SK-N-SH (cell line): ENCODE measurements at regions not wholly inside any gene's neighbourhood (a gene's known extent, or its start where the extent isn't known, plus 50 kb on each side); places are given as distances from the start of the nearest gene placed in this dataset.

Experiments used
- CTCF ChIA-PET: fragments of 300-600, 350-600 bp; formaldehyde crosslinking; extraction: SDS; loops from one replicate; lab custom pipeline; 2021; lab: Yijun Ruan, JAX
- POLR2A ChIA-PET: fragments of 350-600 bp; sonication (Branson Sonifier 250); formaldehyde crosslinking; extraction: SDS; loops from one replicate; lab custom pipeline; 2020; ENCODE audit warnings: antibody characterized with exemption, inconsistent platforms; lab: Yijun Ruan, JAX
- DNase-seq: peaks from one replicate; pipeline ENCODE4 v3.0.0; 2012
- H2AFZ ChIP-seq: fragments of 200-600 bp; sonication (generic); 2 replicates; pipeline ENCODE4 v1.8.1; 2016; ENCODE audit warnings: antibody characterized with exemption, mild to moderate bottlenecking, low read depth
- H3F3A ChIP-seq: fragments of 200-600 bp; sonication (generic); replicated peaks from 2 replicates; pipeline ENCODE3; 2016; ENCODE audit warnings: antibody characterized with exemption, mild to moderate bottlenecking; ENCODE audit not compliant: insufficient read depth
- H3K27ac ChIP-seq, 2 experiments: fragments of 200-500 bp in 1 of 2; fragments of 200-600 bp in 1 of 2; sonication (Bioruptor generic) in 1 of 2; sonication (generic), shearing (Covaris generic) in 1 of 2; 2 replicates each; pipeline versions ENCODE4 v1.5.1 to v1.6.1; 2014 to 2016; ENCODE audit warnings: low read depth in 2 of 2, inconsistent platforms in 1 of 2, low read length in 1 of 2, mild to moderate bottlenecking in 1 of 2, mixed read lengths in 1 of 2
- H3K27me3 ChIP-seq: fragments of 200-600 bp; sonication (generic), shearing (Covaris generic); 2 replicates; pipeline ENCODE4 v1.6.1; 2016; ENCODE audit warnings: mixed run types; ENCODE audit not compliant: insufficient read depth
- H3K36me3 ChIP-seq, 2 experiments: fragments of 200-500 bp in 1 of 2; fragments of 200-600 bp in 1 of 2; sonication (Bioruptor generic) in 1 of 2; sonication (generic) in 1 of 2; replicated peaks in 1 of 2; 2 replicates each; pipeline versions ENCODE3 to v1.5.1; 2014 to 2016; ENCODE audit warnings: low read length in 1 of 2, mild to moderate bottlenecking in 1 of 2; ENCODE audit not compliant: insufficient read depth in 2 of 2, control insufficient read depth in 1 of 2
- H3K4me1 ChIP-seq, 2 experiments: fragments of 200-500 bp in 1 of 2; fragments of 200-600 bp in 1 of 2; sonication (Bioruptor generic) in 1 of 2; sonication (generic), shearing (Covaris generic) in 1 of 2; 2 replicates each; pipeline versions ENCODE4 v1.5.1 to v1.6.1; 2014 to 2016; ENCODE audit warnings: low read depth in 1 of 2, low read length in 1 of 2, mixed run types in 1 of 2; ENCODE audit not compliant: insufficient read depth in 2 of 2, control insufficient read depth in 1 of 2
- H3K4me2 ChIP-seq: fragments of 200-600 bp; sonication (generic), shearing (Covaris generic); 2 replicates; pipeline ENCODE4 v1.6.1; 2017; ENCODE audit warnings: mixed run types
- H3K4me3 ChIP-seq, 2 experiments: fragments of 200-500 bp in 1 of 2; fragments of 200-600 bp in 1 of 2; sonication (Bioruptor generic) in 1 of 2; sonication (generic), shearing (Covaris generic) in 1 of 2; 2 replicates each; pipeline versions ENCODE4 v1.5.1 to v1.8.1; 2014 to 2016; ENCODE audit warnings: low read depth in 2 of 2, inconsistent platforms in 1 of 2, low read length in 1 of 2, mild to moderate bottlenecking in 1 of 2, mixed read lengths in 1 of 2, moderate library complexity in 1 of 2
- H3K79me2 ChIP-seq: fragments of 200-600 bp; sonication (generic); 2 replicates; pipeline ENCODE4 v1.8.1; 2017; ENCODE audit warnings: mild to moderate bottlenecking; ENCODE audit not compliant: insufficient read depth
- H3K9ac ChIP-seq: fragments of 200-600 bp; sonication (generic); 2 replicates; pipeline ENCODE4 v1.6.1; 2017; ENCODE audit warnings: mixed run types
- H3K9me2 ChIP-seq: fragments of 200-600 bp; sonication (generic); 2 replicates; pipeline ENCODE4 v1.6.1; 2017; ENCODE audit warnings: mixed run types
- H3K9me3 ChIP-seq: fragments of 200-600 bp; sonication (generic); 2 replicates; pipeline ENCODE4 v1.6.1; 2017; ENCODE audit warnings: mixed run types, mild to moderate bottlenecking, moderate library complexity
- H4K20me1 ChIP-seq: fragments of 200-600 bp; sonication (generic); 2 replicates; pipeline ENCODE4 v1.6.1; 2017; ENCODE audit warnings: mild to moderate bottlenecking, mixed run types; ENCODE audit not compliant: insufficient read depth
- CHD2 ChIP-seq: fragments of 150-350 bp; IDR thresholded peaks from 2 replicates; pipeline ENCODE4 v1.6.1; 2018; ENCODE audit warnings: low read length; ENCODE audit not compliant: partially characterized antibody
- EP300 ChIP-seq, 2 experiments: IDR thresholded peaks; 2 replicates each; pipeline versions ENCODE4 v1.4.0 to v1.6.1; 2012; ENCODE audit warnings: borderline replicate concordance in 1 of 2, low read depth in 1 of 2, low read length in 1 of 2
- EZH2phosphoT487 ChIP-seq: fragments of 200-600 bp; sonication (generic); IDR thresholded peaks from 2 replicates; pipeline ENCODE4 v1.6.1; 2017; ENCODE audit warnings: low read depth, mixed run types, mild to moderate bottlenecking, antibody characterized with exemption, moderate library complexity, borderline replicate concordance
- FOXM1 ChIP-seq: IDR thresholded peaks from 2 replicates; pipeline ENCODE4 v1.4.0; 2012; ENCODE audit warnings: low read depth, mild to moderate bottlenecking
- GABPA ChIP-seq: IDR thresholded peaks from 2 replicates; pipeline ENCODE4 v1.4.0; 2012; ENCODE audit warnings: low read depth, mild to moderate bottlenecking
- IRF3 ChIP-seq: fragments of 150-350 bp; IDR thresholded peaks from 2 replicates; pipeline ENCODE4 v1.6.1; 2016; ENCODE audit warnings: mild to moderate bottlenecking, low read depth, low read length
- MEF2A ChIP-seq: IDR thresholded peaks from 2 replicates; pipeline ENCODE4 v1.4.0; 2012; ENCODE audit warnings: low read depth, borderline replicate concordance
- NRF1 ChIP-seq: IDR thresholded peaks from 2 replicates; pipeline ENCODE4 v1.6.1; 2012; ENCODE audit warnings: low read depth, mild to moderate bottlenecking, low read length
- POLR2AphosphoS5 ChIP-seq: IDR thresholded peaks from 2 replicates; pipeline ENCODE4 v1.6.1; 2012; ENCODE audit warnings: low read depth, low read length
- RCOR1 ChIP-seq: fragments of 150-350 bp; IDR thresholded peaks from 2 replicates; pipeline ENCODE4 v1.6.1; 2017; ENCODE audit warnings: antibody characterized with exemption, low read length
- RFX5 ChIP-seq: IDR thresholded peaks from 2 replicates; pipeline ENCODE4 v1.6.1; 2012; ENCODE audit warnings: mild to moderate bottlenecking, improper control_type of control experiment, low read length
- TEAD4 ChIP-seq: IDR thresholded peaks from 2 replicates; pipeline ENCODE4 v1.4.0; 2012; ENCODE audit warnings: mild to moderate bottlenecking, borderline replicate concordance; ENCODE audit not compliant: insufficient read depth
- USF2 ChIP-seq: fragments of 150-350 bp; IDR thresholded peaks from 2 replicates; pipeline ENCODE4 v1.6.1; 2017; ENCODE audit warnings: antibody characterized with exemption, low read length, low read depth, borderline replicate concordance
- YY1 ChIP-seq: IDR thresholded peaks from 2 replicates; pipeline ENCODE4 v1.4.0; 2012; ENCODE audit warnings: low read depth, mild to moderate bottlenecking
- WGBS: methylation state at CpG from one replicate; pipeline ENCODE4 v1.1.6; 2017; ENCODE audit warnings: low lambda C conversion rate; 5-methylcytosine and 5-hydroxymethylcytosine counted together
- TF ChIP-seq, protein P1 (sequence below): IDR thresholded peaks from 2 replicates; pipeline ENCODE4 v1.6.1; 2012; ENCODE audit warnings: mild to moderate bottlenecking, low read depth, low read length, moderate library complexity
- TF ChIP-seq, protein P2 (sequence below): IDR thresholded peaks from 2 replicates; pipeline ENCODE4 v1.4.0; 2012; ENCODE audit warnings: low read depth
- TF ChIP-seq, protein P3 (sequence below): IDR thresholded peaks from 2 replicates; pipeline ENCODE4; 2012

GRCh38 chr10:32151871-32152270, 95.6 kb upstream of the KIF5B start:
- POLR2A ChIA-PET = no interaction called here
- H4K20me1 ChIP-seq = no peaks in the 10 kb centered on the region
- peaks cover 0 to 12% of the 10 kb centered on the region in 2 experiments; a peak in 1 of 4 replicates for H3K4me1 ChIP-seq
- peaks cover 18% of the 10 kb centered on the region for H3F3A ChIP-seq
- no peak overlapping the region for H2AFZ ChIP-seq
- peaks cover 6% of the 10 kb centered on the region; the same call in 1 of the 2 replicates for H3K9me3 ChIP-seq
- CTCF ChIA-PET = no interaction called here
- no peak for DNase-seq
- no peaks in the 10 kb centered on the region for H3K9me2 ChIP-seq
- H3K9ac ChIP-seq = no peak overlapping the region
- WGBS = 93% methylated on average over 2 of the region's 2 CpGs
- no peaks in the 10 kb centered on the region for H3K36me3 ChIP-seq
- no peak for TF ChIP-seq RCOR1
- no peak for TF ChIP-seq FOXM1
- TF ChIP-seq, protein P1, sequence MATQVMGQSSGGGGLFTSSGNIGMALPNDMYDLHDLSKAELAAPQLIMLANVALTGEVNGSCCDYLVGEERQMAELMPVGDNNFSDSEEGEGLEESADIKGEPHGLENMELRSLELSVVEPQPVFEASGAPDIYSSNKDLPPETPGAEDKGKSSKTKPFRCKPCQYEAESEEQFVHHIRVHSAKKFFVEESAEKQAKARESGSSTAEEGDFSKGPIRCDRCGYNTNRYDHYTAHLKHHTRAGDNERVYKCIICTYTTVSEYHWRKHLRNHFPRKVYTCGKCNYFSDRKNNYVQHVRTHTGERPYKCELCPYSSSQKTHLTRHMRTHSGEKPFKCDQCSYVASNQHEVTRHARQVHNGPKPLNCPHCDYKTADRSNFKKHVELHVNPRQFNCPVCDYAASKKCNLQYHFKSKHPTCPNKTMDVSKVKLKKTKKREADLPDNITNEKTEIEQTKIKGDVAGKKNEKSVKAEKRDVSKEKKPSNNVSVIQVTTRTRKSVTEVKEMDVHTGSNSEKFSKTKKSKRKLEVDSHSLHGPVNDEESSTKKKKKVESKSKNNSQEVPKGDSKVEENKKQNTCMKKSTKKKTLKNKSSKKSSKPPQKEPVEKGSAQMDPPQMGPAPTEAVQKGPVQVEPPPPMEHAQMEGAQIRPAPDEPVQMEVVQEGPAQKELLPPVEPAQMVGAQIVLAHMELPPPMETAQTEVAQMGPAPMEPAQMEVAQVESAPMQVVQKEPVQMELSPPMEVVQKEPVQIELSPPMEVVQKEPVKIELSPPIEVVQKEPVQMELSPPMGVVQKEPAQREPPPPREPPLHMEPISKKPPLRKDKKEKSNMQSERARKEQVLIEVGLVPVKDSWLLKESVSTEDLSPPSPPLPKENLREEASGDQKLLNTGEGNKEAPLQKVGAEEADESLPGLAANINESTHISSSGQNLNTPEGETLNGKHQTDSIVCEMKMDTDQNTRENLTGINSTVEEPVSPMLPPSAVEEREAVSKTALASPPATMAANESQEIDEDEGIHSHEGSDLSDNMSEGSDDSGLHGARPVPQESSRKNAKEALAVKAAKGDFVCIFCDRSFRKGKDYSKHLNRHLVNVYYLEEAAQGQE = no peak
- TF ChIP-seq NRF1 = no peak
- no peak for TF ChIP-seq POLR2AphosphoS5
- TF ChIP-seq EP300 (IDR thresholded peaks at IDR 0.05; ENCODE audit: borderline replicate concordance in 1 of 2, low read depth in 1 of 2, low read length in 1 of 2) = no peak
- no peak for TF ChIP-seq USF2
- no peak for TF ChIP-seq CHD2
- TF ChIP-seq MEF2A = no peak
- no peak for TF ChIP-seq YY1
- TF ChIP-seq EZH2phosphoT487 = no peak
- TF ChIP-seq RFX5 = no peak
- TF ChIP-seq, protein P2, sequence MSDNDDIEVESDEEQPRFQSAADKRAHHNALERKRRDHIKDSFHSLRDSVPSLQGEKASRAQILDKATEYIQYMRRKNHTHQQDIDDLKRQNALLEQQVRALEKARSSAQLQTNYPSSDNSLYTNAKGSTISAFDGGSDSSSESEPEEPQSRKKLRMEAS = no peak
- TF ChIP-seq, protein P3, sequence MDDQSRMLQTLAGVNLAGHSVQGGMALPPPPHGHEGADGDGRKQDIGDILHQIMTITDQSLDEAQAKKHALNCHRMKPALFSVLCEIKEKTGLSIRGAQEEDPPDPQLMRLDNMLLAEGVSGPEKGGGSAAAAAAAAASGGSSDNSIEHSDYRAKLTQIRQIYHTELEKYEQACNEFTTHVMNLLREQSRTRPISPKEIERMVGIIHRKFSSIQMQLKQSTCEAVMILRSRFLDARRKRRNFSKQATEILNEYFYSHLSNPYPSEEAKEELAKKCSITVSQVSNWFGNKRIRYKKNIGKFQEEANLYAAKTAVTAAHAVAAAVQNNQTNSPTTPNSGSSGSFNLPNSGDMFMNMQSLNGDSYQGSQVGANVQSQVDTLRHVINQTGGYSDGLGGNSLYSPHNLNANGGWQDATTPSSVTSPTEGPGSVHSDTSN = no peak
- TF ChIP-seq GABPA = no peak
- TF ChIP-seq IRF3 = no peak
- no peak for TF ChIP-seq TEAD4
- no peak overlapping the region for H3K4me2 ChIP-seq
- no peak overlapping the region for H3K4me3 ChIP-seq
- no peaks in the 10 kb centered on the region for H3K79me2 ChIP-seq
- no peak overlapping the region for H3K27ac ChIP-seq
- H3K27me3 ChIP-seq = no peaks in the 10 kb centered on the region
